ENCODE measurements at regions not wholly inside any gene's neighbourhood (a gene's known extent, or its start where the extent isn't known, plus 50 kb on each side); places are given as distances from the start of the nearest gene placed in this dataset.

DNA sequence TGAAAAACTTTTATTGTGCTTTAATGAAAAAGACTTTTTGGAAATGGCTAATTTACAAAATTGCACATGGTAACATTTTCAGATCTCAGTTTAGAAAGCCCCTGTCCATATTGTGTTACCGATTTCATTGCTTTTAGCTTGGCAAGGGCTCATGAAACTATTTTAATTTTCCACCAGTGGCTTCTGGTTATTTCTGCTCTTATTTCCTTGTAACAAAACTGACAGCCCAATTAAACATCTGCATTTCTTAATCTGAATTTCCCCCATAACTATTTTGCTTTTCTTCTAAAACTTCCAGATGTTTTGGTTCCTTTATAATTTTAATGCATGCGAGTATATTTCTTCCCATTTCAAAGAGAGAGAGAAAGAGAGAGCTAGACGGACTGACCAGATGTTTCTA is 264.8 kb downstream of the PTPRC start:
- TF ChIP-seq, protein P1, sequence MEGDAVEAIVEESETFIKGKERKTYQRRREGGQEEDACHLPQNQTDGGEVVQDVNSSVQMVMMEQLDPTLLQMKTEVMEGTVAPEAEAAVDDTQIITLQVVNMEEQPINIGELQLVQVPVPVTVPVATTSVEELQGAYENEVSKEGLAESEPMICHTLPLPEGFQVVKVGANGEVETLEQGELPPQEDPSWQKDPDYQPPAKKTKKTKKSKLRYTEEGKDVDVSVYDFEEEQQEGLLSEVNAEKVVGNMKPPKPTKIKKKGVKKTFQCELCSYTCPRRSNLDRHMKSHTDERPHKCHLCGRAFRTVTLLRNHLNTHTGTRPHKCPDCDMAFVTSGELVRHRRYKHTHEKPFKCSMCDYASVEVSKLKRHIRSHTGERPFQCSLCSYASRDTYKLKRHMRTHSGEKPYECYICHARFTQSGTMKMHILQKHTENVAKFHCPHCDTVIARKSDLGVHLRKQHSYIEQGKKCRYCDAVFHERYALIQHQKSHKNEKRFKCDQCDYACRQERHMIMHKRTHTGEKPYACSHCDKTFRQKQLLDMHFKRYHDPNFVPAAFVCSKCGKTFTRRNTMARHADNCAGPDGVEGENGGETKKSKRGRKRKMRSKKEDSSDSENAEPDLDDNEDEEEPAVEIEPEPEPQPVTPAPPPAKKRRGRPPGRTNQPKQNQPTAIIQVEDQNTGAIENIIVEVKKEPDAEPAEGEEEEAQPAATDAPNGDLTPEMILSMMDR (IDR thresholded peaks at IDR 0.05): no peak
- ChIA-PET POLR2A (no interaction called here), CTCF (interaction anchor here (1.4 to 1.7 kb wide), 2 partner anchors 9 to 11 kb away, joined by 4 read pairs; no protein-coding TSS in a partner anchor)
- intact Hi-C loops (cut with micrococcal nuclease): no loop called here
- Mint-ChIP-seq H3K27me3 (no peaks in the 10 kb centered on the region), H3K36me3 (ENCODE audit: low read depth) (peaks cover 12% of the 10 kb centered on the region), H3K27ac (no peak overlapping the region), H3K9me3 (no peaks in the 10 kb centered on the region), H3K4me1 (ENCODE audit: low read depth) (peaks cover 29% of the 10 kb centered on the region), H3K4me3 (no peak overlapping the region)
- DNase-seq: no peak
- no peak for ATAC-seq

DNA sequence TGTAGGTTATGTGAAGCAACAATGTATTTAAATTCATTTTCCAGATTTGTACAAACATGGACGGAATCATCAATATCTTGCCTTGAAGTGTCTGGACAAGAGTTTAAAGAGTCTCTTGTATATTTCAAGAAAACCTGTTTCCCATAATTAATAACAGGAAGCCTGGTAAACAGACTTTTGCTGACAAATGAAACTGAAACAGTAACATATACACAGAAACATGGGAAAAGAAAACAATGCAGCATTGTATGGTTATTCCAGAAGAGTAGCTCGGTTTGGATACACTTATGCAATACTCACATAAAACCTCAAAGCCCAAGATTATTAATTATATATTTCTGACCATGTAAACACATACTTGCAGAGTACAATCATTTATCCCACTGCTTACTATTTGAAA is 265.5 kb downstream of the PTPRC start:
- TF ChIP-seq, protein P1 (IDR thresholded peaks at IDR 0.05): no peak
- ChIA-PET POLR2A (no interaction called here), CTCF (interaction anchor here (1.3 to 1.7 kb wide), 2 partner anchors 11 to 208 kb away, joined by 3 to 4 read pairs; no protein-coding TSS in a partner anchor)
- no peak overlapping the region for H3K27ac Mint-ChIP-seq
- no peak for ATAC-seq
- no peaks in the 10 kb centered on the region for H3K9me3 Mint-ChIP-seq
- intact Hi-C loops (cut with micrococcal nuclease): no loop called here
- H3K36me3 Mint-ChIP-seq (ENCODE audit: low read depth): peaks cover 9% of the 10 kb centered on the region
- no peak for DNase-seq
- no peaks in the 10 kb centered on the region for H3K27me3 Mint-ChIP-seq
- H3K4me1 Mint-ChIP-seq (ENCODE audit: low read depth): peaks cover 31% of the 10 kb centered on the region
- no peak overlapping the region for H3K4me3 Mint-ChIP-seq

DNA sequence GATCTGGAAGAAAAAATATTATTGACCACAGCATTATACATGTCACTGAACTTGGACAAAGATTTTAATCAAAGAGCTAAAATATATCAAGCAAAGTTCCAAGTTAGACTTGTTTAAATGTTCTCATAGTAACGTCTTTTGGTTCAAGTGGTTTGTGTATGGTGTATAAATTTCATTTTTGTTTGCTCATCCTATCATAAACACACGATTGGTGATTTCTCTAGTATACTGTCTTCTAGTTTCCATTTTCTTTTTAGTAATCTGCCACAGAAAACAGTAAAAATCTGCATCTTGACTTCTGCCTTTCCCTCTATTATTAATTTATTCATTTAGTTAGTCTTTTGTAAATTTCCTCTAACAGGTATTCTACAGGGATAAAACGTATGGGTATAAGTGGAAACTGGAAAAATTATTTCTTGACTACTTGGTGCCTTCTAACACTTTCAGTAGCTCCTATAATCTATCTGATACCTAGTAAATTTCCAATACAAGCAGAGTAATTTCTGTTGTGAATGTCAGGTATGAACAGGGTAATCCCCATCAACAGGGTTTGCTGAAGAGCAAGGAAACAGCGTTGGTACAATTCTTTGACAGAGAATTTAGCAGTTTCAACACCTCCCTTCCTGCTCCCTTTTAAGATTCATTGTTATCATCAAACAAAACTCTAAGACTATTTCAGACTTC is 268.0 kb downstream of the PTPRC start:
- ATAC-seq: peak; percentile 82
- intact Hi-C loops (cut with micrococcal nuclease): no loop called here
- peaks cover 8% of the 10 kb centered on the region for H3K36me3 Mint-ChIP-seq (ENCODE audit: low read depth)
- TF ChIP-seq, protein P1 (IDR thresholded peaks at IDR 0.05): no peak
- POLR2A ChIA-PET: interaction anchor here (0.9 to 1.6 kb wide), 2 partner anchors 13 to 30 kb away, joined by 3 to 5 read pairs; no protein-coding TSS in a partner anchor
- no peaks in the 10 kb centered on the region for H3K27me3 Mint-ChIP-seq
- CTCF ChIA-PET: interaction anchor here (1.0 to 1.4 kb wide), 4 partner anchors 12 to 206 kb away, joined by 3 to 4 read pairs (median 4); no protein-coding TSS in a partner anchor
- H3K27ac Mint-ChIP-seq: peak overlapping the region; percentile 82
- DNase-seq: no peak
- H3K9me3 Mint-ChIP-seq: peaks cover 7% of the 10 kb centered on the region
- H3K4me1 Mint-ChIP-seq (ENCODE audit: low read depth): peaks cover 44% of the 10 kb centered on the region
- H3K4me3 Mint-ChIP-seq: peak overlapping the region; percentile 58

DNA sequence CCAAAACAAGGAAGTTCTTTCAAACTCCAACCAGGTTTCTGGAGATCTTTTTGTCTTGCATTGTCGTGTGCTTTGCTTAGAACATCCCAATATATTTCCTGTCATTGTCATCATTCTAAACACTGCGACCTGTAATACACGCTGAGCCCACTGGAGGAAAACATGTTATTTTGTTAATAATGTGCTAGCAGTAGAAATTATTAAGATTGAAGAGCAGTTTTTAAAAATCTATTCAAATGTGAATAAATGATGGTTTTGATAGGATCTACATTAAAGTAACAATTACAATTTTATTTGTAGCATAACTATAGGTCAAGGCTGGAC is 268.5 kb downstream of the PTPRC start:
- DNase-seq: no peak
- Mint-ChIP-seq H3K4me1 (ENCODE audit: low read depth) (peaks cover 45% of the 10 kb centered on the region), H3K27ac (peak overlapping the region; percentile 82), H3K4me3 (peak overlapping the region; percentile 58), H3K9me3 (peaks cover 9% of the 10 kb centered on the region), H3K27me3 (no peaks in the 10 kb centered on the region), H3K36me3 (ENCODE audit: low read depth) (peaks cover 11% of the 10 kb centered on the region)
- ATAC-seq: peak; percentile 74
- ChIA-PET POLR2A (interaction anchor here (1.6 kb wide), 1 partner anchor 29 kb away, joined by 5 read pairs; no protein-coding TSS in a partner anchor), CTCF (interaction anchor here (1.0 to 1.4 kb wide), 2 partner anchors 12 to 81 kb away, joined by 3 to 4 read pairs; no protein-coding TSS in a partner anchor)
- TF ChIP-seq, protein P1 (IDR thresholded peaks at IDR 0.05): peak; percentile 56
- intact Hi-C loops (cut with micrococcal nuclease): no loop called here

DNA sequence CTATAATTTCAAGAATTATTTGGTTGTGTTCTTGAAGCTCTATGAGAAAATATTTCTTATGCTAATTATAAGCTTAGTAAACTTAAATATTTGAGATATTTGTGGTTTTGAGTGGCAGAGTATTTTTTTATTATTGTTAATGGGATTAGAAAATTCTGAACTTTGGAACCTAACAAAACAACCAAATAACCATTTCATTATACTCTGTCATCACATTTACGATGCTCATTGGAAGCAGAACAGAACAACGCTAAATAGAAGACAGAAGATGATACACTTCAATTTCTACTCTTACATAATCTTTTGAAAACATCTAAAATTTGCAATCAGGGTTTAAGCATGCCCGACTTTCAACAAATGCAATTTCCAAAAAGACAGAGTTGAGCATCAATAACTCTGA is 270.2 kb downstream of the PTPRC start:
- Mint-ChIP-seq H3K9me3 (peaks cover 9% of the 10 kb centered on the region), H3K27me3 (no peaks in the 10 kb centered on the region), H3K4me1 (ENCODE audit: low read depth) (peaks cover 43% of the 10 kb centered on the region), H3K4me3 (no peak overlapping the region), H3K36me3 (ENCODE audit: low read depth) (peaks cover 11% of the 10 kb centered on the region), H3K27ac (no peak overlapping the region)
- ATAC-seq (no peak), DNase-seq (no peak)
- POLR2A ChIA-PET: no interaction called here
- TF ChIP-seq, protein P1 (IDR thresholded peaks at IDR 0.05): no peak
- intact Hi-C loops (cut with micrococcal nuclease): no loop called here
- CTCF ChIA-PET: interaction anchor here (1.5 kb wide), 1 partner anchor 204 kb away, joined by 5 read pairs; no protein-coding TSS in a partner anchor

Data from activated CD8-positive, alpha-beta T cell treated with anti-CD3 and anti-CD28 coated beads for 36 hours (primary cell).